GM19035 (cell line): ENCODE measurements at regions not wholly inside any gene's neighbourhood (a gene's known extent, or its start where the extent isn't known, plus 50 kb on each side); places are given as distances from the start of the nearest gene placed in this dataset.

Source experiments
- ATAC-seq: cut with Tn5 transposase; IDR thresholded peaks from one replicate; pipeline ENCODE4 v1.9.1; 2021; ENCODE audit not compliant: unreplicated experiment

DNA sequence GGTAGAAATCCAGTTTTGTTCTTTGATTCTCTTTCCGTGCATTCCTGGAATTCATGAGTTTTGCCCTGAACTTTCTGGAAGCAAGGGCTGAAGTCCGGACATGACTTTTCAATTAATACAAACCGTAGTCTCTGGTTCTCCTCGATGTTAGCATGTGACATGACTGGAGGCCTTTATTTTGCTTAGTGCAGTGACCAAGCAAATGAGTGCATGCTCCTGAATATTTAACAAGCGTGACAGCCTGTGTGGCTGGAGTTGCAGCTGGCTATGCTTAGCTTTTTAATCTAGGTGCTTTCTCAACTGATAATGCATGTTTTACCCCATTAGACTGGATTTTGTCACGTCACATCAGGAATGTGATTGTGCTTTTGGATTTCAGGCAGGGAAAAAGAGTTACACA lies 302.1 kb downstream of the MAP2K6 start:
- ATAC-seq: no peak

DNA sequence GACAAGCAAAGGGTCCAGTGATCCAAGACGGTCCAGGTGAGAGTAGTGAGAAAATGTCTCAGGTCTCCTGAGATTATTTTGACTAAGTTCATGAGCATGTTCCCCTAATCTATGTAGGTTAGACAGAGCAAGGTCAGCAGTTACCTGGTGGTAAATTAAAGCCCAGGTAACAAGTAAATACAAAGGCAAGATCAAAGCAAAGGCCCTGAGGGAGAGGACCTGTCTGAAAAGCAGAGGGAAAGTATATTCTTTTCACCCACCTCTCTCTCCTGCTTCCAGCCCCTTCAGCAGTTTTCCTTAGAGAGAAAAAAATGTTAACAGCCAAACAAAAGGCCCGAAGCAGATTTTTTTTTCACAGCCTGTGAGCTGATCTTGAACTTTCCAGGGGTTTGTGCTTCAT lies 302.7 kb downstream of the MAP2K6 start:
- no peak for ATAC-seq

DNA sequence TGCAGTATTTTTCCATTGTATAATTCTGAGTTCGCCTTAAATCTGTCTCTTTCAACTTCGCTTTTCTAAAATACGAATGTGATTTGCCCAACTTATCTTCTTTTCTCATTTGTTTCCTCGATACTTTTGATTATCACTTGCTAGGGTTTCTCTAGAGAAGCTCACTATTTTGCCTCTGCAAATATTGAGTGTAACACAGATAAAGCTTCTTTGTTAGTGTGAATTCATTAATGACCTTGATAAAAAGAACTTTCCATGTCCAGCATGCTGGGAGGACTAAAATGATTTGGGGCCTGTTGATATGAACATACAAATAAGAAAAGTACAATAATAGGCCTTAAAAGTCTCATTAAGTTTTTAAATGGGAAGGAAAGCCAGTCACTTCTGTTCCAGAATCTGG lies 303.3 kb downstream of the MAP2K6 start:
- ATAC-seq: no peak

DNA sequence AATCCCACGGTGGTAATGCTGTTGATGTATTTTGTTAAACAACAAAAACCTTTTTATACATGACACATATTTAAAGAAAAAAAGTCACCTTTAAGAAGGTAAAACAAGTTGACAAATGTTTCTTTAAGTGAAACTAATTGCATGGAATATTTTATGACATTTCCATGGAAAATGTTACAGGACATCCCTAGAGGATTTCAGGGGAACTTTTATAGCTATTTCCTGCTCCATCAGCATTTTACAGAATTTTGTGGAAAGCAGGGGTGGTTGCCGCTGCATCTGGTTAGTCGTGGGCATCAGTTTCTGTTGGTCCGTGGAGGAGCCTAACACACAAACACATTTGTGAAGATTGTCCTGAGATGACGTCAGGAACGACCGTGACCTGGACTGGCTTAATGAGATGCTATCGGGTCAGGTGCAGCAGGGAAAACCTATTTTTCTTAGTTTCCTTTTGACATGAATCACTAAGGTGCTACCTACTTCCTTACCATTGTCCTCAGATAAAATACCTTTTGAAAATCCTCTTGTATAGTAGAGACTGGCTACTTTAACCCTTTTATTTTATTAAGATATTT lies 305.1 kb downstream of the MAP2K6 start:
- ATAC-seq: no peak

DNA sequence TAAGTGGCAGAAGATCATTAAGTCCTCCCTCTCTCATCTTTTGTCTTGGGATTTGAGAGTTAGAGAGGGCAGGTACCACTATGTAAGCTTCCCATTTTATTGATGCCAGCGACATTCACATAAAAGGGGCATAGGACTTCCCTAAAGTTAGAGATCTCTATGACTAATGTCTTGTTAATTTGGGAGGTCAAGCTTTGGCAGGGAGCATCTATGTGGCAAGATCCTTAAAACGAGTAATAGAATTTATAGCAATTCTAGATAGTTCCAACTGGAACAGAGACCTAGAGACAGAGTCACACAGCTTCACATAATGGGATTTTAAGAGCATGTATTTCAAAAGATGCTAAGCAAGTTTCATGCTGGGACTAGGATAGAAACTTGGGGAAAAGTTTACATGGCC lies 308.0 kb downstream of the MAP2K6 start:
- no peak for ATAC-seq

DNA sequence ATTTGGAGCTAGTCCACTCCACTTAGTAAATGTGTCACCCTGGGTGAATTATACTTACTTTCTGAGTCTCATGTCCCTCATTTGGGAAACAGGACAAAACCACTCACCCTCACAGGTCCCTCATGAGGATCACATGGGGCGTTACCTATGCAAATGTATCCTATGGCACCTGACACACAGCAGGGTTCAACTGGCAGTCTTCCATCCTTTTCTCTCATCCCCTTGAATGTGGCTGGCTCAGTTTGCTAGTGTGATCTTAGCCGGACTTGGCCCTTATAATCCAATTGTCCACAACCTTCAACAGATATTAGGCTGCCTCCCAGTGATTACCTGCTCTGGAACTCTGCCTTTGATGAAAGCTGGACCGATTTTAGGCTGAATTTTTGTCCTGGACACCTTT lies 308.8 kb downstream of the MAP2K6 start:
- no peak for ATAC-seq

DNA sequence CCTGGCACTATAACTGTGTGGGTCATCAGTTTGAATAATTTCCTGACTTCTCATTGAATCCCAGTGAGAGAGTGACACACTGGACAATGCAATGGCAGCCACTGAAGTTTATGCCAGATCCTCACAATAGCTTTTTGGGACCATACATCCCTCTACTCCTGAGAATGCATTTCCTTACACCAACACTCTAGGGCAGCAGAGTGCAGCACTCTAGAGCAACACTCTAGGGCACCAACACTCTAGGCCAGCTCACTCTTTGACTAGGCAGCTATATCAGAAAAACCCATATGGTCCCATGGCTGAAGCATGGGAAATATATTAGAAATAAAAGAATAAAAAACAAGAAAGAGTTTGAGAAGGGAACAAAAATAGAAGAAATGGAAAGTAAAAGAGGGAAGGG lies 309.2 kb downstream of the MAP2K6 start:
- no peak for ATAC-seq

DNA sequence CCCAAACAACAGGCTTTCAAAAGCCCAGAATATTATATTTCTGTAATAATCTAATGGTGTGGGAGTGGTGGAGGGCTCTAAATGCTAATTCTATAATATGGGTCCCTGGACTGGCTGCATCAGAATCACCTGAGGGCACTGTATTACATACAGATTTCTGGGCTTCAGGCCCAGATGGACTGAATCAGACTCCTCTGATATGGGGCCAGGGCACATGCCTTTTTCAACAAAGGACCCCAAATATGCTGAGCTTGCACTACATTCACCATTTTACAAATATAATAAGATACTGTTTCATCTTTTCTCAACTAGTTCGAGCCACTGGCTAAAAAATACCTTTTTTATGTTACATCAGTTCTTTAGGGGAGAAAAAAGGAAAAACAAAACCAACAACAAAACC lies 309.7 kb downstream of the MAP2K6 start:
- no peak for ATAC-seq

DNA sequence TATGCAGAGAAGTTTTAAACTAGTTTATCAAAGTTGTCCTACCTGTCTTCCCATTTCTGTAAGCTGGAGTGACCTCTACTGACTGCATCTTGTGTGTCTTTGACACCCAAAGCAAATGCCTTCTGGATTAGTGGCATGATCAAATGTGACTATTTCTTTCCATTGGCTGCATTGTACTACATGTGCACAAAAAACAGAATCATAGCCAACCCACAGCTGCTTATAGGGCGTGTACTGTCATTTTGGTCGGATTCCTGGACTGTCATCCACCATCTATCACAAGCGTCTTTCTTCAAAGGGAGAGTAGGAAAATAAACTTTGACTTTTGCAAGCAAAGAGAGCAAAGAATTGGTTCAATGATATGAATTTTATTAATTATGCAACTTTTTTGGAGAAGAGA lies 310.6 kb downstream of the MAP2K6 start:
- no peak for ATAC-seq

DNA sequence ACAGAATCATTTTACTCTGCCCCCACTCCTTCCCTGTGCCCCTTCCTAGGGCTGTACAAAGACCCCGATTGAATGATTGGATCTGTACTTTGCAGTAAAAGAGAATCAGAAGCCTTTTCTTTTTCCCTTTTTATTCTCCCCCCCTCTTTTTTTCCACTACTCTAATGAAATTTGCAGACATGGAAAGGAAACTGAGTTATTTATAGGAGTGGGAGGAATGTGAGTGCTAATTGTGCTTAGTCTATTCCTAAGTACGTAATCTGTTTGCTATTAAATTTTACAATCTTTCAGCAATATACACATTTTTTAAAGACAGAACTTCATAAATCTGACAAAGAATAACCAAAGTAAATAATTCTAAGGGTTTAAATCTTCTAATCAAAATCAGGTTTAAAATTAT lies 314.3 kb downstream of the MAP2K6 start:
- ATAC-seq: no peak

DNA sequence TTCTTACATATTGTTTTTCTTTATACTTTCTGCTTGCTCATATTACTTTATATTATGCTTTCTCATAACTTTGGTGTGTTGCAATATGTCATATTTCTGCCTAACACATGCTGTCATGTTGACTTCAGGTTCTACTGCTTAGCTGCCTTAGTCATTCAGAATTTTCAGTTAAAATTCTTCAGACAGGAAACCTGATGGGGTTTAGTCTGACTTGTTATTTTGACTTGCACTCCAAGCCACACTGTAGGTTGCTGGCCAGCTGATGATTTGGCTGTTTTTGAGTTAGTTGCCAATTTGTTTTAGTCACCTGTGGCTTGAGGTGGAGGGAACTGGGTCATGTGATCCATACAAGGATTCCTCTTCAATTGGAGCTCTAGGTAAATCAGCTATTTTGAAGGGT lies 315.4 kb downstream of the MAP2K6 start:
- no peak for ATAC-seq

DNA sequence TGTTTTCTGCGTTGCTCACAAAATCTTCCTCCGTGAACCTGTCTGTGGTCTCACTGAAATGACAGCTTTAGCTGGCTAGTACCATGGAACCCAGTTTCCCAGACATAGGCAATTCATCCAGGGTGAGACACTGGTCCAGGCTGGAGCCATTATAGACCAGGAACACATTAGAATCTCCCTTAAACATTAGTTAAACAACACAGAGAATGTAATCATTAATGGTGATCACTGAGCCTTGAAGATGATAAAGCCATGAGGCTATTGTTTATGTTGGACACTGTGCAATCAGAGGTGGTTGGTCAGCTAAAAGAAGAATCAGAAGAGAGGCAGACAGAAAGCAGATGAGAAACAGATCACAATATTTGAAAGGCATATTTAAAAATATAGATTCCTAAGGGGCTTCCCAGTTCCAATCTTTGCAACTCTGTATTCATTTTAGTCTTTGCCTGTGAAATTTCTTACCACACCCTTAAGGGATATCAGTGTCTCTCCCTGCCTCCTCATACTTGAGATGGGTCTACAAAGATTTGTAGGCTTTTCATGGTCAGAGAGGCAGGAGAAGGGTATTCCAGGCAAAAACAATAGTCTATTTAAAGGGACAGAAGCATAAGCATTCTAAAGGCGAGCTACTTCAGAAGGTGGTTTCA lies 317.9 kb downstream of the MAP2K6 start:
- ATAC-seq: no peak

DNA sequence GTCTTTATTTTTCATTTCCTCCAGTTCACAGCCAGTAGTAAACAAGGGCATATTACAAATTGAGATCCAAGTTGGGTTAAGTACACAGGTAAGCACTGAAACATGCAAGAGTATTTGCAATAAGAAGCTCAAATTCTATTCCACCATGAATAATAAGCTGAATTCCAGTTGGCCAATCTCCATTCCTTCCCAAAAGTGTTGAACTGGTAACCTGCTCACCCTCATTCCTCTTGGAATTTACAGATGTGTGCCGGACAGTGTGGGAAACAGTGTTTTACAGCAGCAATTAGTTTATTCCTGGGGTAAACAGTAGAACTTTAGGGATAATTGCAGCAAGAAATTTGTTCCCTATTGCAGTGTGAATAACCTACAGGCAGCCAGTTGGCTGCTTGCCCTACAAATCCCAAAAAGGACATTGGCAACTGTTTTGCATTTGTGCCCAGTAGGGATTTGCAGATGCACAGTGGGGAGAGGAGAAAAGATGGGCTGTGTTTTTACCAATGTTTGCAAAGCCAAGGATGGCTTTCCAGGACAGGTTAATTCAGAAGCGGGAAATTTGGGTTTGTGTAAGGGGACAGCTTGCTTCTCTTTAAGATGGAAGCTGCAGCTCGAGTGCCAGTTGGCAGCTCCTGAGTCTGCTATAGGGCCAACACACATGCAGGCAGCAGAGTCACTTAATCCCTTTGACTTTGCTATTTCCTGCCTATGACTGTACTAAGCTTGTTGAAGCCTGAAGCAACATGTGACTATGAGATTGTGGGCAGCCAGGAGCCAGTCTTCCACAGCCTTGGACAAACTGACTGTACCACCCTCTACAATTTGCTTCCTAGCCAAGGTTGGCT lies 318.9 kb downstream of the MAP2K6 start:
- no peak for ATAC-seq

DNA sequence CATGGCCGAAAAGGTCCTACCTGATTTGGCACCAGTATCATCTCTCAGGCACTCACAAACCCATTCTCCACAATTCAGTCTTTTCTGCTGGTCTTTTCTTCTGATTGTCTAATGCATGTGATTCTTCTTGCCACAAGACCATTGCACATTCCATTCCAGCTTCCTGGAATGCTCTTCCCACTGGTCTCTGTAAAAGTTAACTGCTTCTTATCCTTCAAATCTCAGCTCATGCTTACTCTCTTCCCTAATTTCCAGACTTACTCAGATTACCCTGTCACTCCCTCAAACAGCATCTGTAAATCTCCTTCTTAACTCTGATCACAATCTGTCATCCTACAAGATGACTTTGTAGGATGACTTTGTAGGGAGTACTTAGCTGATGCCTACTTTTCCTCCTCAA lies 320.2 kb downstream of the MAP2K6 start:
- ATAC-seq: no peak

DNA sequence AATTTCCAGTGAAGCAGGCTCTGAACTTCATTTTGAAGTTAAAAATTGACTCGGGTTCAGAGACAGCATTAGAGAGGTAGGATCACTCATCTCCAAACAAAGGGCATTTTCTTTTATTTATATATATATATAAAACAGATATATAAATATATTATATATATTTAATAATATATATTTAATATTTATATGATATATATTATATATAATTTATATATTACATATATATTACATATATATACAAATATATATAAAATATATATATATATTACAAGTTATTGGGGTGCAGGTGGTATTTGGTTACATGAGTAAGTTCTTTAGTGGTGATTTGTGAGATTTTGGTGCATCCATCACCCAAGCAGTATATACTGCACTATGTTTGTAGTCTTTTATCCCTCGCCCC lies 320.8 kb downstream of the MAP2K6 start:
- ATAC-seq: no peak

DNA sequence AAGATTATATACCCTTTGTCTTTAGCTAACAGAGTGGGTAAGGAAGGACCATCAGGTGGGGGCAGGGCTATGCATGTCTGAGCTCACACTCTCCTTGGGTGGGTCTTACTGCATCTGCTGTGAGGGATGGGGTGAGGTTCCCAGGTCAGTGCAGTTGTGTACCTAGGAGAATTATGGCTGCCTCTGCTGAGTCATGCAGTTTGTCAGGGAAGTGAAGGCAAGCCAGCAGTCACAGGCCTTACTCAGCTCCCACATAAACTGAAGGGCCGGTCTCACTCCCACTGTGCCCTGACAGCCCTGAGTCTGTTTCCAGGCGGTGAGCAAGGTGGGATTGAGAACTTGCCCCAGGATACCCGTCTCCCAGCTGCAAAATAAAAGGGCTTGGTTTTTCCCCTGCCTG lies 328.6 kb downstream of the MAP2K6 start:
- ATAC-seq: no peak

DNA sequence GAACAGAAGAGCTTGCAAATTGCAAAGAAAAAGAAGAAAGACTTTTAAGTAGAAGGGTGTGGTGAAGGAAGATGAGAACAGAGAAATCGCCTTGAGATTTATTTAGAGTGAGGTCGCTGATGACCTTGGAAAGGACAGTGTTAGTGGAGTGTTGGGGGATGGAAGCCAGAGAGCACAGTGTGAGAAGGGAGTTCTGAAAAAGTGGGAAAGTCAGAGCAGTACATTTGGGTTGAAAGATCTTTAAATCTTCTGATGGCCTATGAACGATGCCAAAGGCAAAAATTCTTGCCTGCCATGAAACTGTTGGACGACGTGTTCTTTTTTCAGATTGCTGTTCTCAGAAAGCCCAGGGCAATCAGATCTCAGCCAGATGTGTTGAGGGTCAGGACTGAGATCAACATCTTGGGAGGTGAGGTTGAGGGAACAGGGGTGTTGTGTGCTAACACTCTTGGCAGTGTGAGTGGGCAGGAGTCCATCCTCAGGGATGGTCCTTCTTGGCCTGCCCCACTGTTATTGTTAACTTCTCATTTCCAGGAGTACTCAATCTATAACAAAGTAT lies 330.1 kb downstream of the MAP2K6 start:
- ATAC-seq: no peak

DNA sequence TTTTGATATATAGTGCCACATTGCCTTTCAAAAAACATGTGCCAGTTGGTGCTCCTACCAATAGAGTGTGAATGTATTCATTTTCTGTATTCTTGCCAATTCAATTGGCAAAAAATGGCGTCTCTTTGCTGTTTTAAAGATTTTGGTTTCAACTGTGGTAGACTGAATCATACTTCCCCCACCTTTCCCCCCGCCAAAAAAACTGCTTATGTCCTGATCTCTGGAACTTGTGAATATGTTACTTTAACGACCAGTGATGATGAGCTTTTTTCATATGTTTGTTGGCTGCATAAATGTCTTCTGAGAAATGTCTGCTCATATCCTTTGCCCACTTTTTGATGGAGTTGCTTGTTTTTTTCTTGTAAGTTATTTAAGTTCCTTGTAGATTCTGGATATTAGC lies 325.1 kb upstream of the KCNJ16 start:
- no peak for ATAC-seq

DNA sequence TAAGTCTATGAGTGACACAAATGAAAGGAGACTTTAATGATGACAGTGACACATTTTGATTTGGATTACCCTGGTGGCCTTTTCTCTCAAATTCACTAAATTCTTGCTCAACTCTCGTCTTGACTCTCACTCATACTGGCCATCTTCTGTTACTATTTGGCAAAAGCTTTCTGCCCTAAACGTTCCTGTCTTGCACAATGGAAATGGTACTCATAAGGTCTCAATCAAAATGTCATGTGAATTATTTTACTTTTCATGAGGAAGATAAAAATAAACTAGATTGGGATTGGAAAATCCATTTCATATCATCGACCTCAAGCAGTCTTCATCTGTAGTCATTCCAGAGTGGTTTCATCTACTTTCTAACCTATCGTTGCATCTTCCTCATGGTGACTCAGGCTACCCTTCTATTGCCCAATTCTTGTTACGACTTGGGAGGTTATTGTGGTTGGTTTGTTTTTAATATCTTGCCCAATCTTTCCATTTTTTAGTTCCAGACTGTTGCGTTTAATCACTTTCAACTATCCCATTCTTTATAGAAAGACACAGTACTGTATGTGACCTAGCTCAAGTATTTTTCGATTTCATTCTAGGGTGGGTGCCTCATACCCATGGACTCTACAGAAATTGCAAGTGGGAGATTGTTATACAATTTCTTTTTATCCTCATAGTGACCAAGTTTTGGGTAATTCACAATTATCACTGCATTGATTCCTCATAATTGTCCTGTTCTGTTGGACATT lies 317.2 kb upstream of the KCNJ16 start:
- no peak for ATAC-seq

DNA sequence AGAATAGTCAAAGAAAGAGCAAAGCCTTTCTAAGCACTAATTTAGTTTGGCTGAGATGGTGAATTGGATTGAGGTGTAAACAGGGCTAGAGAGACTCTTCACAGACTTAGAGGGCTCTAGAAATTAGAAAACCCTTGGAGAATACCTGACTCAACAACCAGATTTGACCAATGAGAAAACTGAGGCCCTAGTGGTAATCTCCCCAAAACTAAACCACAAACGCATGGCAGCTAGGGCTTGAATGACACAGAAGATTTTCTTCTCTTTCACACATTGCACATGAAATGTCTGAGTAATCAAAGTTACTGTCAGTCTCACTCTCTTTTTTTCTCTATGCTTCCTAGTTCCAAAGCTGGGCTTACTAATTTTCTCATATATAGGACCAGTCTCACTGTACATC lies 314.5 kb upstream of the KCNJ16 start:
- ATAC-seq: no peak

DNA sequence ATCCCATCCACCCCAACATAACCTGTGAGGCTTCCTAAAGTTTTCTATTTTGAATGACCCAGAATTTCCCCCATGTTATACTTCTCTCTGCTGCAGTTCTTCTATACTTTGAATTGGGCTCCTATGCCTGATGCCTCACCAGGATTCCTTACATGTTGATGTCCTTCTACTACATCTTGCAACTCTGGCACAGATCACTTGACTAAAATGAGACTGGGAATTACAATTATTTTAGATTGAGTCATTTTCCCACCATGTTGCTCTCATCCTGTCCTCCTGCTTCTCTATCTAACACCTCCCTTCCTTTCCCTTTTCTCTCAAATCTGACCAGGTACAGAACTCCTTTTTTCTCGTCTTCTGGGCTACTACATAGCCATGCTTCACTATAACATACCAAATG lies 314.0 kb upstream of the KCNJ16 start:
- no peak for ATAC-seq
